HepG2 (cell line): ENCODE measurements at regions not wholly inside any gene's neighbourhood (a gene's known extent, or its start where the extent isn't known, plus 50 kb on each side); places are given as distances from the start of the nearest gene placed in this dataset.

Experiments used
- ATAC-seq: fragments of 200-7000 bp; cut with Tn5 transposase; 3 replicates; pipeline ENCODE4 v1.9.1; 2020; ENCODE audit warnings: mild to moderate bottlenecking, moderate library complexity
- BruUV-seq: library from RNA; stranded (reverse); fragments of 400-500 nt; replicated peaks from 2 replicates; lab custom pipeline; 2021; lab: Mats Ljungman, UMichigan
- CTCF ChIA-PET: fragments of 300-600 bp; formaldehyde crosslinking; extraction: SDS; loops from one replicate; lab custom pipeline; 2021; ENCODE audit warnings: low total read pairs, inconsistent platforms, low intra/inter-chr PET ratio; lab: Yijun Ruan, JAX
- POLR2A ChIA-PET: fragments of 350-600 bp; sonication (Branson Sonifier 250); formaldehyde crosslinking; loops from one replicate; lab custom pipeline; 2020; ENCODE audit warnings: antibody characterized with exemption, inconsistent platforms; lab: Yijun Ruan, JAX
- DNase-seq: peaks from one replicate; pipeline ENCODE4 v3.0.0-alpha.2; 2015; ENCODE audit warnings: low spot score
- FAIRE-seq: peaks from 3 replicates; lab custom pipeline; 2011; peaks lifted over from hg19 to GRCh38; lab: Jason Lieb, UNC
- H2AFZ ChIP-seq: one replicate; pipeline ENCODE4 v1.6.1; 2011; ENCODE audit warnings: low read length, inconsistent platforms
- H3K27ac ChIP-seq: fragments of 300-600 bp; 3 replicates; pipeline ENCODE4 v1.8.0; 2011; ENCODE audit warnings: mixed run types, mild to moderate bottlenecking, mixed read lengths, low read length, inconsistent platforms; ENCODE audit not compliant: insufficient read depth; ENCODE audit errors: extremely low read length
- H3K27me3 ChIP-seq, 2 experiments: fragments of 200-600 bp in 1 of 2; 2 replicates in 1 of 2; 3 replicates in 1 of 2; pipeline versions ENCODE4 v1.6.0 to v1.8.0; 2011; ENCODE audit warnings: low read length in 2 of 2, mild to moderate bottlenecking in 2 of 2, moderate library complexity in 2 of 2, inconsistent platforms in 1 of 2; ENCODE audit not compliant: insufficient read depth in 2 of 2, control insufficient read depth in 1 of 2
- H3K36me3 ChIP-seq, 2 experiments: fragments of 200-600 bp in 1 of 2; replicated peaks in 1 of 2; 2 replicates in 1 of 2; 3 replicates in 1 of 2; pipeline versions ENCODE4 v1.5.1 to v1.8.0; 2011; ENCODE audit warnings: low read length in 2 of 2, inconsistent platforms in 1 of 2; ENCODE audit not compliant: insufficient read depth in 2 of 2, control insufficient read depth in 1 of 2
- H3K4me1 ChIP-seq: 2 replicates; pipeline ENCODE4 v1.5.1; 2012; ENCODE audit warnings: low read length, inconsistent platforms; ENCODE audit not compliant: insufficient read depth
- H3K4me2 ChIP-seq: 2 replicates; pipeline ENCODE4 v1.6.0; 2011; ENCODE audit warnings: low read depth, low read length, inconsistent platforms
- H3K4me3 ChIP-seq, 3 experiments: fragments of 200-600 bp in 1 of 3; sonication (generic), shearing (Covaris generic) in 1 of 3; replicated peaks in 1 of 3; 2 replicates each; pipeline ENCODE4 v1.5.1; 2011 to 2016; ENCODE audit warnings: low read length in 3 of 3, inconsistent platforms in 2 of 3, low read depth in 2 of 3, mild to moderate bottlenecking in 2 of 3, control low read depth in 1 of 3, mixed read lengths in 1 of 3; ENCODE audit not compliant: insufficient read depth in 1 of 3
- H3K79me2 ChIP-seq: one replicate; pipeline ENCODE4 v1.6.1; 2011; ENCODE audit warnings: low read length, inconsistent platforms; ENCODE audit not compliant: insufficient read depth
- H3K9ac ChIP-seq: 2 replicates; pipeline ENCODE4 v1.6.0; 2011; ENCODE audit warnings: mild to moderate bottlenecking, low read depth, low read length, inconsistent platforms; ENCODE audit not compliant: insufficient read depth
- H3K9me3 ChIP-seq: 2 replicates; pipeline ENCODE4 v1.5.1; 2012; ENCODE audit warnings: mild to moderate bottlenecking, low read length
- H4K20me1 ChIP-seq: 2 replicates; pipeline ENCODE4 v1.6.0; 2011; ENCODE audit warnings: inconsistent platforms, mild to moderate bottlenecking, low read length, moderate library complexity; ENCODE audit not compliant: insufficient read depth
- EED ChIP-seq: sonication (generic); formaldehyde crosslinking; IDR thresholded peaks from 2 replicates; pipeline ENCODE4 v1.5.0; 2020; ENCODE audit warnings: mild to moderate bottlenecking, missing genetic modification reagents
- FOXO1 ChIP-seq: sonication (generic); formaldehyde crosslinking; IDR thresholded peaks from 2 replicates; pipeline ENCODE4 v1.4.0; 2020; ENCODE audit warnings: missing genetic modification reagents
- GPN1 ChIP-seq: sonication (generic); formaldehyde crosslinking; IDR thresholded peaks from 2 replicates; pipeline ENCODE4 v1.5.1; 2020; ENCODE audit warnings: missing genetic modification reagents, borderline replicate concordance
- HNRNPL ChIP-seq: fragments of 200-400 bp; formaldehyde crosslinking; IDR thresholded peaks from 2 replicates; pipeline ENCODE4 v1.6.1; 2017; ENCODE audit warnings: mild to moderate bottlenecking, low read depth, low read length
- IKZF1 ChIP-seq: fragments of 450-650 bp; IDR thresholded peaks from 2 replicates; pipeline ENCODE4 v1.7.1; 2016
- NFE2 ChIP-seq: sonication (generic); formaldehyde crosslinking; IDR thresholded peaks from 2 replicates; pipeline ENCODE4 v1.4.0; 2020; ENCODE audit warnings: missing genetic modification reagents
- RXRA ChIP-seq: sonication (generic); formaldehyde crosslinking; IDR thresholded peaks from 2 replicates; pipeline ENCODE4 v1.5.1; 2020; ENCODE audit warnings: missing genetic modification reagents
- SALL2 ChIP-seq: sonication (generic); formaldehyde crosslinking; IDR thresholded peaks from 2 replicates; pipeline ENCODE4 v1.8.1; 2023; ENCODE audit warnings: mild to moderate bottlenecking, missing genetic modification reagents, inconsistent platforms
- SOX5 ChIP-seq: IDR thresholded peaks from 2 replicates; pipeline ENCODE4 v1.6.1; 2016; ENCODE audit warnings: borderline replicate concordance
- TBP ChIP-seq: sonication (generic); formaldehyde crosslinking; IDR thresholded peaks from 2 replicates; pipeline ENCODE4 v1.5.0; 2020; ENCODE audit warnings: missing genetic modification reagents
- TEAD3 ChIP-seq: optimal IDR thresholded peaks from 2 replicates; pipeline ENCODE3; 2016; ENCODE audit warnings: borderline replicate concordance
- ZBTB8A ChIP-seq: sonication (generic); formaldehyde crosslinking; IDR thresholded peaks from 2 replicates; pipeline ENCODE4 v1.4.0; 2020; ENCODE audit warnings: mild to moderate bottlenecking, low read depth, missing genetic modification reagents, borderline replicate concordance
- ZNF569 ChIP-seq: sonication (generic); formaldehyde crosslinking; IDR thresholded peaks from 2 replicates; pipeline ENCODE4 v1.5.0; 2020; ENCODE audit warnings: mild to moderate bottlenecking, missing genetic modification reagents, moderate library complexity, borderline replicate concordance
- ZNF7 ChIP-seq: IDR thresholded peaks from 2 replicates; pipeline ENCODE4 v1.6.1; 2016; ENCODE audit warnings: missing biosample characterization, missing genetic modification reagents
- ZNF878 ChIP-seq: sonication (generic); formaldehyde crosslinking; IDR thresholded peaks from 2 replicates; pipeline ENCODE4 v1.8.1; 2023; ENCODE audit warnings: mild to moderate bottlenecking, missing genetic modification reagents, moderate library complexity
- WGBS: methylation state at CpG from one replicate; pipeline ENCODE4 v1.1.6; 2017; ENCODE audit warnings: low lambda C conversion rate; 5-methylcytosine and 5-hydroxymethylcytosine counted together
- in situ Hi-C: cut with HindIII; loops from 2 replicates; pipeline ENCODE4 v1.10.0; 2017; ENCODE audit warnings: low pct_unique_long_range_greater_than_20kb; ENCODE audit not compliant: extremely low pct_ligation_motif_present
- intact Hi-C: fragments of 100-400 bp; cut with micrococcal nuclease; formaldehyde crosslinking; loops from one replicate; pipeline ENCODE4 v1.10.0; 2022; ENCODE audit not compliant: unreplicated experiment
- TF ChIP-seq, protein P1 (sequence below): sonication (generic); formaldehyde crosslinking; conservative IDR thresholded peaks from 2 replicates; pipeline ENCODE4 v1.8.0; 2022; ENCODE audit warnings: mild to moderate bottlenecking, moderate library complexity, missing genetic modification reagents

DNA sequence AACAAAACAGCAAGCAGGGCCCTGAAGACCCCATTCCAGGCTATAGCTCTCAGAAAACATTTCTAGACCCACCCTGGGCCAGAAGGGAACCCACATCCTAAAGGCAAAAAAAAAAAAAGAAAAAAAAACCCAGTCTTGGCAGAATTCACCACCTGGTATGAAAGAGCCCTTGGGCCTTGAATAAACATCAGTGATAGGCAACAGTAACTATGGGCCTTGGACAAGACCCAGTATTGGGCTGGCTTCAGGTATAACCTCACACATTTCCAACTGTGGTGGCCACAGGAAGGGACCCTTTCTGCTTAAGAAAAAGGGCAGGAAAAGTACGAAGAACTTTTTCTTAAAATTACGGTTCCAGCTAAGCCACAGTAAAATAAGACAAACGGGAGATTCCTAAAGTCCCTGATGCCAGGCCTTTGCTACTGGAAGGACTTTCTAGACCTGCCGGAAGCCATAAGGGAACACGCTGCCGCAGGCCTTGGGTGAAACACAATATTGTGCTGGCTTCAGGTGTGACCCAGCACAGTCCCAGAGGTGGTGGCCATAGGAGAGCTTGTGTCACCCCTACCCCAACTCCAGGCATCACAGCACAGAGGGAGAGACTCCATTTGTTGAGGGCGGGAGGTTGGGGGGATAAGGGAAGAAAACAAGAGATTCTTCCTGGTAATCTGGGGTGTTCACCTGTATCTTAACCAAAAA, 505.2 kb upstream of the RGMB start:
- TF ChIP-seq SALL2 (CRISPR knock-in tag) (no peak), GPN1 (CRISPR knock-in tag) (no peak), EED (CRISPR knock-in tag) (no peak), IKZF1 (no peak), NFE2 (CRISPR knock-in tag) (no peak), ZNF878 (CRISPR knock-in tag) (no peak), FOXO1 (CRISPR knock-in tag) (no peak), ZBTB8A (CRISPR knock-in tag) (no peak), ZNF7 (no peak), TEAD3 (CRISPR knock-in tag) (no peak), SOX5 (no peak), HNRNPL (no peak), ZNF569 (CRISPR knock-in tag) (no peak), TBP (CRISPR knock-in tag) (no peak), RXRA (CRISPR knock-in tag) (no peak)
- TF ChIP-seq, protein P1, sequence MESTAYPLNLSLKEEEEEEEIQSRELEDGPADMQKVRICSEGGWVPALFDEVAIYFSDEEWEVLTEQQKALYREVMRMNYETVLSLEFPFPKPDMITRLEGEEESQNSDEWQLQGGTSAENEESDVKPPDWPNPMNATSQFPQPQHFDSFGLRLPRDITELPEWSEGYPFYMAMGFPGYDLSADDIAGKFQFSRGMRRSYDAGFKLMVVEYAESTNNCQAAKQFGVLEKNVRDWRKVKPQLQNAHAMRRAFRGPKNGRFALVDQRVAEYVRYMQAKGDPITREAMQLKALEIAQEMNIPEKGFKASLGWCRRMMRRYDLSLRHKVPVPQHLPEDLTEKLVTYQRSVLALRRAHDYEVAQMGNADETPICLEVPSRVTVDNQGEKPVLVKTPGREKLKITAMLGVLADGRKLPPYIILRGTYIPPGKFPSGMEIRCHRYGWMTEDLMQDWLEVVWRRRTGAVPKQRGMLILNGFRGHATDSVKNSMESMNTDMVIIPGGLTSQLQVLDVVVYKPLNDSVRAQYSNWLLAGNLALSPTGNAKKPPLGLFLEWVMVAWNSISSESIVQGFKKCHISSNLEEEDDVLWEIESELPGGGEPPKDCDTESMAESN = no peak
- Histone ChIP-seq H3K4me1 (no peaks in the 10 kb centered on the region), H3K79me2 (no peaks in the 10 kb centered on the region), H3K36me3 (no peaks in the 10 kb centered on the region), H3K27ac (no peak overlapping the region), H4K20me1 (no peaks in the 10 kb centered on the region), H3K9me3 (no peaks in the 10 kb centered on the region), H3K9ac (no peak overlapping the region), H2AFZ (no peak overlapping the region), H3K4me2 (no peak overlapping the region), H3K27me3 (no peaks in the 10 kb centered on the region; a peak in 1 of 5 replicates), H3K4me3 (no peak overlapping the region)
- intact Hi-C loops = no loop called here
- CTCF ChIA-PET = no interaction called here
- WGBS = 16% methylated on average over 6 of the region's 7 CpGs
- in situ Hi-C loops = no loop called here
- POLR2A ChIA-PET = no interaction called here
- ATAC-seq (no peak), FAIRE-seq (no peak), DNase-seq (no peak)
- no TSS peak for BruUV-seq
